ENCODE measurements at regions not wholly inside any gene's neighbourhood (a gene's known extent, or its start where the extent isn't known, plus 50 kb on each side); places are given as distances from the start of the nearest gene placed in this dataset.

DNA sequence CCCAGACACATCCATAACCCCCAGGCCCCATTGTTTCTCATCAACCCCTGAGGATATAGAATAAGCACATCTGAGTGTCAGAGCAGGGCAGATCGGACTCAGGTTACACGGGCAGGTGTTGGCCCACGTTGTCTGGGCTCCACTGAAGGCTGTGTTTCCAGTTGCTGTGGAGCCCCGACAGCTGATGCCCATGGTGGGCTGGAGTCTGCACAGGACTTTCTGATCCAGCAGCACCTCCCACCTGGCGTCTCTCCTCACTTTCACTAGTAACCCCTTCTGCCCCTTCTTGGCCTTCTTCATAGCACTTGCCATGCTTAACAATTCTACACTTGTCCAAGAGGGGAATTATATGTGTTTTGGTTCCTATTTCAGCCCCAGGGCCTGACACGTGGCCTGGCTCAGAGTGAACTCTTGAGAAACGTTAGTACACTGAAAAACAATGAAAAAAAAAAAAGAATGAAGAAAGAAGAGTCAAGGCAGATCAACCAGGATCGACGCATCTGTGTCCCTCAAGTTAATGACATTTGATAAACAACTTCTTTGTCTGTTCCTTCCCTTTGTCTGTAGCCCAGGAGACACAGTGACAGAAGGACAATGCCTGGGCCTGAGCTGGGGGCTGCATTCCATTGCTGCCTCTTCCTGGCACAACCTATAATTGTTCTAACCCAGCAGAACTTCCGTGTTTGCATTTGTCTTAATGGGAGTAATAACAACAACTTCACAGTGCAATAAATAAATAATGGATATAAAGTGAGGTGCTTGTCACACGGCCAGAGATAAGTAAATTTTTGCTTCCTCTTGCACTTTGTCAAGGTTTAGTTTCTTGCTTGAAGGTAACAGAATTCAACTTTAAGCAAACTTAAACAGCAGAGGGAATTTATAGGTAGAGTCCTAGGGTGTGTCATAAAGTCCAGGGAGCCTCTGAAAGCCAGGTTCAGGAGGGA lies 224.2 kb upstream of the SSTR4 start:
- no peaks in the 10 kb centered on the region for H4K20me1 ChIP-seq (ENCODE audit: insufficient read depth, poor library complexity, severe bottlenecking)
- peaks cover 20% of the 10 kb centered on the region for H3K4me1 ChIP-seq (ENCODE audit: insufficient read depth)
- H3K27ac ChIP-seq: peak overlapping the region; percentile 54
- TF ChIP-seq EZH2phosphoT487 (IDR thresholded peaks at IDR 0.05; ENCODE audit: low read depth, severe bottlenecking, unreplicated experiment) (no peak), EZH2 (IDR thresholded peaks at IDR 0.05; ENCODE audit: borderline replicate concordance) (no peak)
- TF ChIP-seq, protein P1, sequence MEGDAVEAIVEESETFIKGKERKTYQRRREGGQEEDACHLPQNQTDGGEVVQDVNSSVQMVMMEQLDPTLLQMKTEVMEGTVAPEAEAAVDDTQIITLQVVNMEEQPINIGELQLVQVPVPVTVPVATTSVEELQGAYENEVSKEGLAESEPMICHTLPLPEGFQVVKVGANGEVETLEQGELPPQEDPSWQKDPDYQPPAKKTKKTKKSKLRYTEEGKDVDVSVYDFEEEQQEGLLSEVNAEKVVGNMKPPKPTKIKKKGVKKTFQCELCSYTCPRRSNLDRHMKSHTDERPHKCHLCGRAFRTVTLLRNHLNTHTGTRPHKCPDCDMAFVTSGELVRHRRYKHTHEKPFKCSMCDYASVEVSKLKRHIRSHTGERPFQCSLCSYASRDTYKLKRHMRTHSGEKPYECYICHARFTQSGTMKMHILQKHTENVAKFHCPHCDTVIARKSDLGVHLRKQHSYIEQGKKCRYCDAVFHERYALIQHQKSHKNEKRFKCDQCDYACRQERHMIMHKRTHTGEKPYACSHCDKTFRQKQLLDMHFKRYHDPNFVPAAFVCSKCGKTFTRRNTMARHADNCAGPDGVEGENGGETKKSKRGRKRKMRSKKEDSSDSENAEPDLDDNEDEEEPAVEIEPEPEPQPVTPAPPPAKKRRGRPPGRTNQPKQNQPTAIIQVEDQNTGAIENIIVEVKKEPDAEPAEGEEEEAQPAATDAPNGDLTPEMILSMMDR (IDR thresholded peaks at IDR 0.05; ENCODE audit: poor library complexity): no peak
- DNase-seq (ENCODE audit: low spot score): no peak
- H3K4me2 ChIP-seq: no peak overlapping the region
- H2AFZ ChIP-seq: no peak overlapping the region
- H3K36me3 ChIP-seq (replicated peaks; ENCODE audit: insufficient read depth, low read depth): no peaks in the 10 kb centered on the region
- H3K27me3 ChIP-seq: no peaks in the 10 kb centered on the region
- H3K4me3 ChIP-seq: no peak overlapping the region
- no peaks in the 10 kb centered on the region for H3K9me3 ChIP-seq (ENCODE audit: low read depth)
- H3K79me2 ChIP-seq: no peaks in the 10 kb centered on the region
- 71% methylated on average over 11 of the region's 11 CpGs for WGBS (ENCODE audit: low lambda C conversion rate, missing lambda C conversion rate)
- no peaks in the 10 kb centered on the region for H3K9me2 ChIP-seq (replicated peaks; ENCODE audit: insufficient read depth)

DNA sequence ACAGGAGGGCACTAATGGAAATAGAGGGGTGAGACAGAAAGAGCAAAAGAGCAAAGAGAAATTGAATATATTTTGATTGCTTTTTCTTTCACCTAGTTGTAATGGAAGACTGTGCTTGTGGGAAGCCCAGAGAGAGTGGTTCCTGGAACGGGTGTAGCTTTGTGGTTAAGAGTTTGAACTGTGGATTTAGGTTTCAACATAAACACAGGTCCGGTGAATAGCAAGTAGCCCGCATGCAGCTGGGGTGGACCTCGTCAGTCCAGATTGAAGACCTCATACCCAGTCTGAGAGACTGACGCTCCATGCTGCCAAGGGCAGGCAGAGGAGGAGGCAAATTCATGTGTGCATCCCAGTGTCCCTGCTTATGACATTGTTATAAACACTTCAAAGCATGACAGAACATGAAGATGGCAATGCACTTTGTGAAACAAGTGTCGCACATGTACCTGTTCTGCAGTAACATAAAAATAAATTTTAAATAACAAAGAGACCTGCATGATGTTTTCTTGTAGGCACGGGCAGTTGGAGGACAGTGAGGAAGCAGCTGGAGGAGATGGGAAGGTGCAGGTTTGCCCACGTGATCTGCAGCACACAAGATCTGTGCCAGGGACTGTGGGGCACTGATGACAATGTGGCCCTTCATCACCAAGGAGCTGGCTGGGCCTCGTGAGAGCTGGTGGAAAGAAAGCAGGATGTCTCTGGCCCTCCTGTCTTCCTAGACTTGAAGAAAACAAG lies 220.5 kb upstream of the SSTR4 start:
- no peak overlapping the region for H2AFZ ChIP-seq
- H3K79me2 ChIP-seq: no peaks in the 10 kb centered on the region
- WGBS (ENCODE audit: low lambda C conversion rate, missing lambda C conversion rate): 79% methylated on average over 9 of the region's 9 CpGs
- no peaks in the 10 kb centered on the region for H3K27me3 ChIP-seq
- no peaks in the 10 kb centered on the region for H3K36me3 ChIP-seq (replicated peaks; ENCODE audit: insufficient read depth, low read depth)
- DNase-seq (ENCODE audit: low spot score): no peak
- no peaks in the 10 kb centered on the region for H3K9me2 ChIP-seq (replicated peaks; ENCODE audit: insufficient read depth)
- TF ChIP-seq EZH2phosphoT487 (IDR thresholded peaks at IDR 0.05; ENCODE audit: low read depth, severe bottlenecking, unreplicated experiment) (no peak), EZH2 (IDR thresholded peaks at IDR 0.05; ENCODE audit: borderline replicate concordance) (no peak)
- TF ChIP-seq, protein P1 (IDR thresholded peaks at IDR 0.05; ENCODE audit: poor library complexity): no peak
- H3K4me2 ChIP-seq: no peak overlapping the region
- H3K27ac ChIP-seq: no peak overlapping the region
- peaks cover 14% of the 10 kb centered on the region for H3K4me1 ChIP-seq (ENCODE audit: insufficient read depth)
- no peaks in the 10 kb centered on the region for H4K20me1 ChIP-seq (ENCODE audit: insufficient read depth, poor library complexity, severe bottlenecking)
- H3K9me3 ChIP-seq (ENCODE audit: low read depth): no peaks in the 10 kb centered on the region
- no peak overlapping the region for H3K4me3 ChIP-seq

DNA sequence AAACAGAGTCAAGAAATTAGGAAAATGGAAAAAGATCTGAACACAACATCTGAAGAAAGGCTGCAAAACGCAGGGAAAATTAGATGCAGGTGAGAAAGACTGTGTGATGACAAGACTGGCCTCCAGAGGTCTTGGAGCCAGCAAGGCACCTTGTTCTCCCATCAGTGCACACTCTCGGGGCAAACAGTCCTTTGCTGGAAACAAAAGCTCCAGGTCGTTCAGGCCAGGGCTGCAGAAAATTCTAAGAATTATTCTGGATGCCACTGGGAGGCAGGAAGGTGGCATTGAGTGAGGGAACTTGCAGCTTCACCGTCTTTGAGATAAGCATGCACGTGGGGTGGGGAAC lies 219.9 kb upstream of the SSTR4 start:
- Histone ChIP-seq H3K9me3 (ENCODE audit: low read depth) (no peaks in the 10 kb centered on the region), H3K9me2 (replicated peaks; ENCODE audit: insufficient read depth) (no peaks in the 10 kb centered on the region), H3K79me2 (no peaks in the 10 kb centered on the region), H3K4me1 (ENCODE audit: insufficient read depth) (peaks cover 14% of the 10 kb centered on the region), H3K4me3 (no peak overlapping the region), H3K4me2 (no peak overlapping the region), H2AFZ (no peak overlapping the region), H3K27ac (peak overlapping the region; percentile 9), H3K27me3 (no peaks in the 10 kb centered on the region), H3K36me3 (replicated peaks; ENCODE audit: insufficient read depth, low read depth) (no peaks in the 10 kb centered on the region), H4K20me1 (ENCODE audit: insufficient read depth, poor library complexity, severe bottlenecking) (no peaks in the 10 kb centered on the region)
- WGBS (ENCODE audit: low lambda C conversion rate, missing lambda C conversion rate): 67% methylated on average over 5 of the region's 5 CpGs
- TF ChIP-seq, protein P1 (IDR thresholded peaks at IDR 0.05; ENCODE audit: poor library complexity): no peak
- no peak for TF ChIP-seq EZH2phosphoT487 (IDR thresholded peaks at IDR 0.05; ENCODE audit: low read depth, severe bottlenecking, unreplicated experiment)
- TF ChIP-seq EZH2 (IDR thresholded peaks at IDR 0.05; ENCODE audit: borderline replicate concordance): no peak
- no peak for DNase-seq (ENCODE audit: low spot score)

Measured in hepatocyte (in vitro differentiated cells).